Brain microvascular endothelial cell (primary cell): ENCODE measurements at regions not wholly inside any gene's neighbourhood (a gene's known extent, or its start where the extent isn't known, plus 50 kb on each side); places are given as distances from the start of the nearest gene placed in this dataset.

Experiments
- DNase-seq: peaks from one replicate; pipeline ENCODE4 v3.0.0-alpha.2; 2020
- H3K27ac ChIP-seq: fragments of 250-450 bp; sonication (Bioruptor Pico); 2 replicates; pipeline ENCODE4 v1.5.1; 2020; ENCODE audit warnings: mild to moderate bottlenecking, moderate library complexity
- H3K27me3 ChIP-seq: fragments of 250-450 bp; sonication (Bioruptor Pico); replicated peaks from 2 replicates; pipeline ENCODE4 v1.5.1; 2020; ENCODE audit warnings: mild to moderate bottlenecking
- H3K36me3 ChIP-seq: fragments of 250-450 bp; sonication (Bioruptor Pico); replicated peaks from 2 replicates; pipeline ENCODE4 v1.5.1; 2020; ENCODE audit warnings: mild to moderate bottlenecking
- H3K4me3 ChIP-seq: 2 replicates; pipeline ENCODE4 v1.5.1; 2011; ENCODE audit warnings: low read depth, mild to moderate bottlenecking, control low read depth, low read length, moderate library complexity
- in situ Hi-C: cut with HindIII; loops from 2 replicates; pipeline ENCODE4 v1.10.0; 2017; ENCODE audit warnings: low sequenced_read_pairs, low pct_ligation_motif_present
- TF ChIP-seq, protein P1 (sequence below): IDR thresholded peaks from 2 replicates; pipeline ENCODE4 v1.5.1; 2011; ENCODE audit warnings: low read depth, mild to moderate bottlenecking, moderate library complexity, low read length, control low read depth, inconsistent platforms; ENCODE audit errors: missing control alignments

DNA sequence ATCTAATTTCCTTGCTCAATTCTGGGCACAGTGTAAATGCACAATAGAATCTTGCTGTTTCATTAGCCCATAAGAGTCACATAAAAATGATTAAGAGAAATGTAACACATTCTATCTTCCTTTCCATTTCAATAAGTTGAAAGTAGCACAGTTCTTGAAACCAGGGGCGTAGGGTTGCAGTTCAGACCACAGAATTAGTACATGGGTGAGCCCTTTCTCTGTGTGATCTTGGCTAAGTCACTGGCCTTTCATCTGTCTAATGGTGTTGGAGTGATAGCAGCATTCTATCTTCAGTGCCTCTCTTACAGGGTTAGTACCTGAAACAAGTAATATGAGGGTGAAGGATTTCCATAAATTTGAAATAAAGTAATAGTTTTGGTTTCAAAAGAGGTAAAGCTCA, 445.3 kb upstream of the ZNF462 start:
- no peaks in the 10 kb centered on the region for H3K27me3 ChIP-seq
- TF ChIP-seq, protein P1, sequence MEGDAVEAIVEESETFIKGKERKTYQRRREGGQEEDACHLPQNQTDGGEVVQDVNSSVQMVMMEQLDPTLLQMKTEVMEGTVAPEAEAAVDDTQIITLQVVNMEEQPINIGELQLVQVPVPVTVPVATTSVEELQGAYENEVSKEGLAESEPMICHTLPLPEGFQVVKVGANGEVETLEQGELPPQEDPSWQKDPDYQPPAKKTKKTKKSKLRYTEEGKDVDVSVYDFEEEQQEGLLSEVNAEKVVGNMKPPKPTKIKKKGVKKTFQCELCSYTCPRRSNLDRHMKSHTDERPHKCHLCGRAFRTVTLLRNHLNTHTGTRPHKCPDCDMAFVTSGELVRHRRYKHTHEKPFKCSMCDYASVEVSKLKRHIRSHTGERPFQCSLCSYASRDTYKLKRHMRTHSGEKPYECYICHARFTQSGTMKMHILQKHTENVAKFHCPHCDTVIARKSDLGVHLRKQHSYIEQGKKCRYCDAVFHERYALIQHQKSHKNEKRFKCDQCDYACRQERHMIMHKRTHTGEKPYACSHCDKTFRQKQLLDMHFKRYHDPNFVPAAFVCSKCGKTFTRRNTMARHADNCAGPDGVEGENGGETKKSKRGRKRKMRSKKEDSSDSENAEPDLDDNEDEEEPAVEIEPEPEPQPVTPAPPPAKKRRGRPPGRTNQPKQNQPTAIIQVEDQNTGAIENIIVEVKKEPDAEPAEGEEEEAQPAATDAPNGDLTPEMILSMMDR = no peak
- H3K4me3 ChIP-seq = no peak overlapping the region
- no peaks in the 10 kb centered on the region for H3K36me3 ChIP-seq
- DNase-seq = no peak
- in situ Hi-C loops = no loop called here
- no peak overlapping the region for H3K27ac ChIP-seq

GRCh38 chr9:106419829-106420228, 443.1 kb upstream of the ZNF462 start:
- TF ChIP-seq, protein P1 = no peak
- H3K36me3 ChIP-seq = no peaks in the 10 kb centered on the region
- no peaks in the 10 kb centered on the region for H3K27me3 ChIP-seq
- no peak for DNase-seq
- in situ Hi-C loops = no loop called here
- H3K27ac ChIP-seq = no peak overlapping the region
- H3K4me3 ChIP-seq = no peak overlapping the region

DNA sequence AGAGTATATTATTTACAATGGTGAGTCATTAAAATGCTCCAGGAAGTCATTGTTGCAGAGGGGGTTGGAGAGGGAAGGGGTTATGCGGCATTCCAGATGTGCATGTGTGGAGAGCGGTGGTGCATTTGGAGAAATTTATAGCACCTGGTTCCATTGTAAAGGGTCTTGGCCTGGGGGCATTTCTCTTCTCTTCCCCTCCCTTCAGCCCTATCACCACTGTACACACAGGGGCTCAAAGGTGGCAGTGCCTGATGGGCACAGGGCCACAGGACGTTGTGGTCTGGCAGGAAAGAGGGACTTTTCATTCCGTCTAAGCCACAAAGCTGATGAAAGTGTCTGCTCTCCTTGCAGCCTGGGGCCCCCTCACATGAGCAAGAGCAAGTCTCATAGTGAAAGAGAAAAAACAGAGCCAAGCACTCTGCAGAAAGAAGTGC, 442.4 kb upstream of the ZNF462 start:
- Histone ChIP-seq H3K27ac (no peak overlapping the region), H3K36me3 (no peaks in the 10 kb centered on the region), H3K27me3 (no peaks in the 10 kb centered on the region), H3K4me3 (no peak overlapping the region)
- DNase-seq = peak; percentile 7
- TF ChIP-seq, protein P1 = no peak
- in situ Hi-C loops = no loop called here

DNA sequence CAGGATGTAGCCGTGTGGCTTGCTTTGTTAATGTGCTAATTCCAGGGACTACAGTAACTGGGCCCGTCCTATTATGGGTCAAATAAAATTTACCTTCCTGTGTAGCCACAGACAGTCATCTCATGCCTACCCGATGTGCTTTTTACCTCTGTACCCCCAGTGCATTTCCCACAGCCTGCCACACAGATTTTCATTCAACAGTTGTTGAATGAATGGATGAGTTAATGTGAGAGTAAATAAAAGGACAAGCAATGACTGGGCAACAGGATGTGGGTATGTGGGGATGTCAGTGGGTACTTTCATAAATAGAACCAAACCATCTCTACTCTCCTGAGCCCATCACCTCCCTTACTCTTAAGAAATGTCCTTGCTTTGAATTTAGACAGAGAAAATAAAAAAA, 441.2 kb upstream of the ZNF462 start:
- Histone ChIP-seq H3K27me3 (no peaks in the 10 kb centered on the region), H3K27ac (no peak overlapping the region), H3K36me3 (no peaks in the 10 kb centered on the region), H3K4me3 (no peak overlapping the region)
- no peak for DNase-seq
- in situ Hi-C loops = no loop called here
- TF ChIP-seq, protein P1 = no peak

DNA sequence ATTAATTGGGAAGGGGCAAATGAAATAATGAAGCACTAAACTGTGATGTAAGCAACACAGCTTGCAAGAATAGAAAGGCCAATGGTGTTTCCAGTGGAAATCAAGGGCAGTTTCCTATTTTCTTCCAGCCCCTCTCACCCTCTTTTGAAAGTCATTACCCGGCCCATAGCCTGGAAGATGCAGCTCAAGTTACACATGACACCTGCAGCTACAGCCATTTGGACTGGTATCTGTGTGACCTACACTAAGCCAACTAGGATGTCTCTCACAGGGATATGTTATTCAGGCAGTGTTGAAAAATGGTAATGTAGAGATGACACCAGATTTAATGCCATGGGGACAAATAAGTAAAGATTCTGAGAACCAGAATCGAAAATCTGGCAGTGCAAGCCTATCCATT, 439.4 kb upstream of the ZNF462 start:
- Histone ChIP-seq H3K27ac (no peak overlapping the region), H3K4me3 (no peak overlapping the region), H3K27me3 (no peaks in the 10 kb centered on the region), H3K36me3 (no peaks in the 10 kb centered on the region)
- in situ Hi-C loops = no loop called here
- DNase-seq = no peak
- TF ChIP-seq, protein P1 = no peak

- TF ChIP-seq, protein P1 = no peak
- no peak for DNase-seq
Observed at GRCh38 chr9:106432631-106433030, 430.3 kb upstream of the ZNF462 start.

More at GRCh38 chr9:106432631-106433030, 430.3 kb upstream of the ZNF462 start:
- H3K27ac ChIP-seq = no peak overlapping the region
- no peaks in the 10 kb centered on the region for H3K27me3 ChIP-seq
- in situ Hi-C loops = no loop called here
- H3K4me3 ChIP-seq = no peak overlapping the region
- H3K36me3 ChIP-seq = no peaks in the 10 kb centered on the region
